ENCODE measurements at regions not wholly inside any gene's neighbourhood (a gene's known extent, or its start where the extent isn't known, plus 50 kb on each side); places are given as distances from the start of the nearest gene placed in this dataset.

DNA sequence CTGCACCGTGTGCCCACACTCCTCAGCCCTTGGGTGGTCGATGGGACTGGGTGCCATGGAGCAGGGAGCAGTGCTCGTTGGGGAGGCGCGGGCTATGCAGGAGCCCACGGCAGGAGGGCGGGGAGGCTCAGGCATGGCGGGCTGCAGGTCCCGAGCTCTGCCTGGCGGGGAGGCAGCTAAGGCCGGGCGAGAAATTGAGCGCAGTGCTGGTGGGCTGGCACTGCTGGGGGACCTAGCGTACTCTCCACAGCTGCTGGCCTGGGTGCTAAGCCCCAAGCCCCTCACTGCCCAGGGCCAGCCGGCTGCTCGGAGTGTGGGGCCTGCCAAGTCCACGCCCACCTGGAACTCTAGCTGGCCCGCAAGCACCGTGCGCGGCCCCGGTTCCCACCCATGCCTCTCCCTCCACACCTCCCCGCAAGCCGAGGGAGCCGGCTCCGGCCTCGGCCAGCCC, 55.9 kb upstream of the ECI2 start:
- TF ChIP-seq, protein P1, sequence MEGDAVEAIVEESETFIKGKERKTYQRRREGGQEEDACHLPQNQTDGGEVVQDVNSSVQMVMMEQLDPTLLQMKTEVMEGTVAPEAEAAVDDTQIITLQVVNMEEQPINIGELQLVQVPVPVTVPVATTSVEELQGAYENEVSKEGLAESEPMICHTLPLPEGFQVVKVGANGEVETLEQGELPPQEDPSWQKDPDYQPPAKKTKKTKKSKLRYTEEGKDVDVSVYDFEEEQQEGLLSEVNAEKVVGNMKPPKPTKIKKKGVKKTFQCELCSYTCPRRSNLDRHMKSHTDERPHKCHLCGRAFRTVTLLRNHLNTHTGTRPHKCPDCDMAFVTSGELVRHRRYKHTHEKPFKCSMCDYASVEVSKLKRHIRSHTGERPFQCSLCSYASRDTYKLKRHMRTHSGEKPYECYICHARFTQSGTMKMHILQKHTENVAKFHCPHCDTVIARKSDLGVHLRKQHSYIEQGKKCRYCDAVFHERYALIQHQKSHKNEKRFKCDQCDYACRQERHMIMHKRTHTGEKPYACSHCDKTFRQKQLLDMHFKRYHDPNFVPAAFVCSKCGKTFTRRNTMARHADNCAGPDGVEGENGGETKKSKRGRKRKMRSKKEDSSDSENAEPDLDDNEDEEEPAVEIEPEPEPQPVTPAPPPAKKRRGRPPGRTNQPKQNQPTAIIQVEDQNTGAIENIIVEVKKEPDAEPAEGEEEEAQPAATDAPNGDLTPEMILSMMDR (IDR thresholded peaks at IDR 0.05): no peak
- TF ChIP-seq POLR2A (IDR thresholded peaks at IDR 0.05): no peak

Measured in adrenal gland (tissue), 5 donors.